ENCODE measurements at regions not wholly inside any gene's neighbourhood (a gene's known extent, or its start where the extent isn't known, plus 50 kb on each side); places are given as distances from the start of the nearest gene placed in this dataset.

DNA sequence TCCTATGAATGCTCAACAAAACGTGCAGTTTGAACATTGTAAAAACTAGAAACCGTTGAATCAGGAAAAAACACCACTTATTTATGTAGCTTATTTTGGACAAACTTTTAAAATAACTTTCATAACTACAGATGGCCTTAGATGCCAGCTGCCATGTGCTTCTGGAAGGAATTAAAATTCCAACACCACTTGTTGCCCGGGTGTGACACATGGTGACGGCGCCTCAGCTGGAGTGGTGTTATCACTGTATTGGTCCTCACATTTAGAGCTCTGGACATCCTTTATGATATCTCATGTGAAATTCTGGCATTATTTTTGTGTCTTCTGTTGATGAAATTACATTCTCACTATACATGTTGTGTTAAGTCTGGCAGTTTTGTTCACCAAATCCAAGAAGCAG, 211.0 kb downstream of the IPO8 start:
- TF ChIP-seq, protein P1, sequence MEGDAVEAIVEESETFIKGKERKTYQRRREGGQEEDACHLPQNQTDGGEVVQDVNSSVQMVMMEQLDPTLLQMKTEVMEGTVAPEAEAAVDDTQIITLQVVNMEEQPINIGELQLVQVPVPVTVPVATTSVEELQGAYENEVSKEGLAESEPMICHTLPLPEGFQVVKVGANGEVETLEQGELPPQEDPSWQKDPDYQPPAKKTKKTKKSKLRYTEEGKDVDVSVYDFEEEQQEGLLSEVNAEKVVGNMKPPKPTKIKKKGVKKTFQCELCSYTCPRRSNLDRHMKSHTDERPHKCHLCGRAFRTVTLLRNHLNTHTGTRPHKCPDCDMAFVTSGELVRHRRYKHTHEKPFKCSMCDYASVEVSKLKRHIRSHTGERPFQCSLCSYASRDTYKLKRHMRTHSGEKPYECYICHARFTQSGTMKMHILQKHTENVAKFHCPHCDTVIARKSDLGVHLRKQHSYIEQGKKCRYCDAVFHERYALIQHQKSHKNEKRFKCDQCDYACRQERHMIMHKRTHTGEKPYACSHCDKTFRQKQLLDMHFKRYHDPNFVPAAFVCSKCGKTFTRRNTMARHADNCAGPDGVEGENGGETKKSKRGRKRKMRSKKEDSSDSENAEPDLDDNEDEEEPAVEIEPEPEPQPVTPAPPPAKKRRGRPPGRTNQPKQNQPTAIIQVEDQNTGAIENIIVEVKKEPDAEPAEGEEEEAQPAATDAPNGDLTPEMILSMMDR (IDR thresholded peaks at IDR 0.05; ENCODE audit: low read depth, low read length), result no peak
- no peak for TF ChIP-seq EZH2phosphoT487 (IDR thresholded peaks at IDR 0.05; ENCODE audit: low read depth)

All from OCI-LY3 (cell line).